Astrocyte (in vitro differentiated cells and primary cell): ENCODE measurements at regions not wholly inside any gene's neighbourhood (a gene's known extent, or its start where the extent isn't known, plus 50 kb on each side); places are given as distances from the start of the nearest gene placed in this dataset.

ENCODE experiments used
- DNase-seq: peaks from one replicate; pipeline ENCODE4 v3.0.0-alpha.2; 2010; ENCODE audit warnings: low read depth
- FAIRE-seq: peaks from 2 replicates; lab custom pipeline; 2011; peaks lifted over from hg19 to GRCh38; lab: Jason Lieb, UNC
- H2AFZ ChIP-seq: 2 replicates; pipeline ENCODE4 v1.6.0; 2012; ENCODE audit warnings: low read depth, low read length, inconsistent platforms
- H3K27ac ChIP-seq: 2 replicates; pipeline ENCODE4 v1.5.1; 2011; ENCODE audit warnings: low read depth, low read length, inconsistent platforms
- H3K27me3 ChIP-seq: 2 replicates; pipeline ENCODE4 v1.6.0; 2011; ENCODE audit warnings: low read length, inconsistent platforms; ENCODE audit not compliant: insufficient read depth
- H3K36me3 ChIP-seq: 2 replicates; pipeline ENCODE4 v1.5.1; 2011; ENCODE audit warnings: low read length, inconsistent platforms; ENCODE audit not compliant: insufficient read depth
- H3K4me1 ChIP-seq: 2 replicates; pipeline ENCODE4 v1.5.1; 2011; ENCODE audit warnings: low read length, inconsistent platforms; ENCODE audit not compliant: insufficient read depth
- H3K4me2 ChIP-seq: 2 replicates; pipeline ENCODE4 v1.6.0; 2012; ENCODE audit warnings: low read length, inconsistent platforms
- H3K4me3 ChIP-seq: 2 replicates; pipeline ENCODE4 v1.5.1; 2011; ENCODE audit warnings: low read depth, mild to moderate bottlenecking, low read length, inconsistent platforms; ENCODE audit not compliant: insufficient read depth
- H3K79me2 ChIP-seq: 2 replicates; pipeline ENCODE4 v1.6.0; 2012; ENCODE audit warnings: mild to moderate bottlenecking, low read length, inconsistent platforms; ENCODE audit not compliant: insufficient read depth
- H3K9ac ChIP-seq: 2 replicates; pipeline ENCODE4 v1.6.0; 2012; ENCODE audit warnings: mild to moderate bottlenecking, low read length, inconsistent platforms
- H3K9me3 ChIP-seq: 2 replicates; pipeline ENCODE4 v1.5.1; 2012; ENCODE audit warnings: low read depth, mild to moderate bottlenecking, low read length, inconsistent platforms; ENCODE audit not compliant: insufficient read depth
- H4K20me1 ChIP-seq: 2 replicates; pipeline ENCODE4 v1.6.0; 2012; ENCODE audit warnings: low read length, inconsistent platforms; ENCODE audit not compliant: insufficient read depth
- H3K27ac Mint-ChIP-seq: one replicate; pipeline ENCODE4 v1.8.0; 2021; ENCODE audit warnings: mild to moderate bottlenecking, mixed read lengths; ENCODE audit not compliant: unreplicated experiment
- H3K27me3 Mint-ChIP-seq: one replicate; pipeline ENCODE4 v1.8.0; 2021; ENCODE audit warnings: low read depth, mixed read lengths; ENCODE audit not compliant: unreplicated experiment
- H3K36me3 Mint-ChIP-seq: one replicate; pipeline ENCODE4 v1.8.0; 2021; ENCODE audit warnings: low read depth, mixed read lengths; ENCODE audit not compliant: unreplicated experiment
- H3K4me1 Mint-ChIP-seq: one replicate; pipeline ENCODE4 v1.8.0; 2021; ENCODE audit warnings: low read depth, mixed read lengths; ENCODE audit not compliant: unreplicated experiment
- H3K4me3 Mint-ChIP-seq: one replicate; pipeline ENCODE4 v1.8.0; 2021; ENCODE audit warnings: mild to moderate bottlenecking, moderate library complexity, mixed read lengths; ENCODE audit not compliant: unreplicated experiment
- H3K9me3 Mint-ChIP-seq: one replicate; pipeline ENCODE4 v1.8.0; 2021; ENCODE audit warnings: mild to moderate bottlenecking, mixed read lengths; ENCODE audit not compliant: unreplicated experiment
- CTCF ChIP-seq: IDR thresholded peaks from 2 replicates; pipeline ENCODE4 v1.5.1; 2011; ENCODE audit warnings: low read depth, mild to moderate bottlenecking, inconsistent platforms, low read length, moderate library complexity; ENCODE audit not compliant: insufficient read depth
- EZH2 ChIP-seq: IDR thresholded peaks from 2 replicates; pipeline ENCODE4 v1.6.1; 2012; ENCODE audit warnings: mild to moderate bottlenecking, low read length, inconsistent platforms; ENCODE audit not compliant: insufficient read depth

DNA sequence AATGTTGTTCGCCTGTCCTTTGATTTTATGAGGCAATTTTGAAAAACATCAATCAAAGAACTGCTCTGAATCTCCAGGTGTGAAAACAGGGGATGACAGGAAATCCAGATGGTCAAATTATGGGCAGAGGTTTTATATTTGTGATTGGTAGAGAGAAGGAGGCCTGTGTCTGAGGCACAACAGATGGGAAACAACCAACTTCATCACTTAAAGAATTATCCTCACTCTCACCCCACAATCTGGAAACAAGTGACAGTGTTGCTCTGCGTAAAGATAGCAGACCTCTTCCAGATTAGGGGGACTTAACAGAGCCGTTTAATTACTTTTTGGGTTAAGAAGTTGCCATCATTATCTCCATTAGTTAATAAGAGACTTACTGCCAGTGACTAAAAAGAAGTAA, 64.1 kb upstream of the EGLN3 start:
- Histone ChIP-seq H3K4me2 (no peak overlapping the region), H3K27ac (no peak overlapping the region), H2AFZ (no peak overlapping the region), H3K9ac (no peak overlapping the region), H3K36me3 (no peaks in the 10 kb centered on the region), H3K27me3 (peaks cover 18% of the 10 kb centered on the region), H3K4me3 (no peak overlapping the region), H3K79me2 (no peaks in the 10 kb centered on the region), H4K20me1 (no peaks in the 10 kb centered on the region), H3K9me3 (no peaks in the 10 kb centered on the region), H3K4me1 (no peaks in the 10 kb centered on the region)
- H3K27ac Mint-ChIP-seq, result no peak overlapping the region
- no peak overlapping the region for H3K4me3 Mint-ChIP-seq
- no peak for DNase-seq
- FAIRE-seq, result no peak
- no peaks in the 10 kb centered on the region for H3K36me3 Mint-ChIP-seq
- no peaks in the 10 kb centered on the region for H3K27me3 Mint-ChIP-seq
- H3K4me1 Mint-ChIP-seq, result no peaks in the 10 kb centered on the region
- TF ChIP-seq EZH2 (no peak), CTCF (no peak)
- no peaks in the 10 kb centered on the region for H3K9me3 Mint-ChIP-seq

GRCh38 chr14:34013721-34014060, 62.8 kb upstream of the EGLN3 start:
- no peaks in the 10 kb centered on the region for H3K4me1 Mint-ChIP-seq
- H3K36me3 ChIP-seq, result no peaks in the 10 kb centered on the region

More at GRCh38 chr14:34013721-34014060, 62.8 kb upstream of the EGLN3 start:
- Histone ChIP-seq H3K27me3 (peaks cover 9% of the 10 kb centered on the region), H4K20me1 (no peaks in the 10 kb centered on the region), H3K79me2 (no peaks in the 10 kb centered on the region), H3K9ac (no peak overlapping the region), H3K4me3 (no peak overlapping the region), H3K9me3 (no peaks in the 10 kb centered on the region), H3K4me1 (no peaks in the 10 kb centered on the region), H2AFZ (no peak overlapping the region), H3K27ac (no peak overlapping the region), H3K4me2 (no peak overlapping the region)
- DNase-seq (no peak), FAIRE-seq (no peak)
- no peak overlapping the region for H3K27ac Mint-ChIP-seq
- TF ChIP-seq CTCF (no peak), EZH2 (no peak)
- H3K4me3 Mint-ChIP-seq, result no peak overlapping the region
- H3K9me3 Mint-ChIP-seq, result no peaks in the 10 kb centered on the region
- no peaks in the 10 kb centered on the region for H3K36me3 Mint-ChIP-seq
- no peaks in the 10 kb centered on the region for H3K27me3 Mint-ChIP-seq
